Fibroblast of lung (primary cell): ENCODE measurements at regions not wholly inside any gene's neighbourhood (a gene's known extent, or its start where the extent isn't known, plus 50 kb on each side); places are given as distances from the start of the nearest gene placed in this dataset.
A peak's percentile ranks its signal among the peaks of the same experiment; 100 is the strongest.

Experiments
- DNase-seq, 2 donors: peaks; one replicate each; pipeline versions ENCODE4 v3.0.0 to v3.0.0-alpha.2; 2010; ENCODE audit warnings: low read depth in 2 of 2
- H2AFZ ChIP-seq: 2 replicates; pipeline ENCODE4 v1.5.1; 2012; ENCODE audit warnings: low read length, control low read depth, inconsistent platforms
- H3K27ac ChIP-seq: 2 replicates; pipeline ENCODE4 v1.5.1; 2011; ENCODE audit warnings: low read length, control low read depth; ENCODE audit not compliant: insufficient read depth
- H3K27me3 ChIP-seq: 2 replicates; pipeline ENCODE4 v1.5.1; 2011; ENCODE audit warnings: mild to moderate bottlenecking, low read length; ENCODE audit not compliant: control insufficient read depth, insufficient read depth
- H3K36me3 ChIP-seq: 2 replicates; pipeline ENCODE4 v1.5.1; 2011; ENCODE audit warnings: low read length; ENCODE audit not compliant: control insufficient read depth, insufficient read depth
- H3K4me1 ChIP-seq: 2 replicates; pipeline ENCODE4 v1.5.1; 2011; ENCODE audit warnings: low read length; ENCODE audit not compliant: control insufficient read depth, insufficient read depth; ENCODE audit errors: extremely low read depth
- H3K4me2 ChIP-seq: 2 replicates; pipeline ENCODE4 v1.5.1; 2011; ENCODE audit warnings: low read length, control low read depth; ENCODE audit not compliant: insufficient read depth; ENCODE audit errors: extremely low read depth
- H3K4me3 ChIP-seq, 4 experiments: fragments of 200-600 bp in 1 of 4; sonication (generic) in 1 of 4; replicated peaks in 1 of 4; 2 replicates each; pipeline ENCODE4 v1.5.1; 2011 to 2016; ENCODE audit warnings: low read length in 4 of 4, low read depth in 3 of 4, mild to moderate bottlenecking in 3 of 4, control low read depth in 2 of 4, inconsistent platforms in 1 of 4, mixed read lengths in 1 of 4; ENCODE audit not compliant: insufficient read depth in 1 of 4; ENCODE audit errors: control extremely low read depth in 1 of 4
- H3K79me2 ChIP-seq: 2 replicates; pipeline ENCODE4 v1.5.1; 2012; ENCODE audit warnings: mild to moderate bottlenecking, low read length, inconsistent platforms; ENCODE audit not compliant: control insufficient read depth, insufficient read depth
- H3K9ac ChIP-seq: 2 replicates; pipeline ENCODE4 v1.5.1; 2011; ENCODE audit warnings: mild to moderate bottlenecking, low read length, control low read depth; ENCODE audit not compliant: insufficient read depth
- H3K9me3 ChIP-seq: 2 replicates; pipeline ENCODE4 v1.5.1; 2012; ENCODE audit warnings: low read depth, low read length; ENCODE audit not compliant: control insufficient read depth, insufficient read depth
- H4K20me1 ChIP-seq: 2 replicates; pipeline ENCODE4 v1.5.1; 2011; ENCODE audit warnings: low read length; ENCODE audit not compliant: control insufficient read depth, insufficient read depth; ENCODE audit errors: extremely low read depth
- EZH2 ChIP-seq: IDR thresholded peaks from 2 replicates; pipeline ENCODE4 v1.5.1; 2012; ENCODE audit warnings: low read length, control low read depth, mild to moderate bottlenecking; ENCODE audit errors: missing control alignments
- TF ChIP-seq, protein P1 (sequence below), 2 donors: IDR thresholded peaks in 1 of 2; conservative IDR thresholded peaks in 1 of 2; 1 replicate in 1 of 2; 2 replicates in 1 of 2; pipeline ENCODE4 v1.5.1; 2011 to 2012; ENCODE audit warnings: low read length in 2 of 2, control low read depth in 1 of 2, inconsistent platforms in 1 of 2, low read depth in 1 of 2, mild to moderate bottlenecking in 1 of 2

DNA sequence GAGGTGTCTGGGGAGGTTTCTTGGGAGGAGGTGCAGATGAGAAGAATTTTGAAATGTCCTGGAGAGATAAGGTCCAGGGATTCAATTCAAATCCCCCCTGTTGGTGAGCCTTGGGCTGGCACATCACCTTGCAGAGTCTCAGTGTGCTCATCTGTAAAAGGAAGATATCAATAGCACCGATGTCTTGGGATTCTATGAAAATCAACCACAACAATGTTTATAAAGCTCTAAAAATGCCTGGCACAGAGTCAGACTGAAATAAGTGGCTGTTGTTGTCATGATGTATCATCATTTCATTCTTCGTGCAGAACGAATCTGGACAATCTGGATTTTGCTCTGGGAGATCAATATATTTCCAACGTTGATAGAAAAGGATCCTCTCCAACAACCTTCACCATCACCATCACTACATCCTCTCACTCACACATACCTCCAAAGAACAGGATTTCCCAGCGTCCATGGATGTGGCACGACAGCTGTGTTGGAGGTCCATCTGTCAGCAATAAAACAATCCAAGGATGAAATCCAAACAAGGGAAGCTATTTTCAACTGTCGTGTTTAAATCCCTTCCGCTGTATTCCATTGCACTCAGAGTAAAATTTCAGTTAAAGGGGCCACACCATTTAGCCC is 393.7 kb upstream of the DYNLRB2 start:
- no peaks in the 10 kb centered on the region for H3K9me3 ChIP-seq
- TF ChIP-seq, protein P1, sequence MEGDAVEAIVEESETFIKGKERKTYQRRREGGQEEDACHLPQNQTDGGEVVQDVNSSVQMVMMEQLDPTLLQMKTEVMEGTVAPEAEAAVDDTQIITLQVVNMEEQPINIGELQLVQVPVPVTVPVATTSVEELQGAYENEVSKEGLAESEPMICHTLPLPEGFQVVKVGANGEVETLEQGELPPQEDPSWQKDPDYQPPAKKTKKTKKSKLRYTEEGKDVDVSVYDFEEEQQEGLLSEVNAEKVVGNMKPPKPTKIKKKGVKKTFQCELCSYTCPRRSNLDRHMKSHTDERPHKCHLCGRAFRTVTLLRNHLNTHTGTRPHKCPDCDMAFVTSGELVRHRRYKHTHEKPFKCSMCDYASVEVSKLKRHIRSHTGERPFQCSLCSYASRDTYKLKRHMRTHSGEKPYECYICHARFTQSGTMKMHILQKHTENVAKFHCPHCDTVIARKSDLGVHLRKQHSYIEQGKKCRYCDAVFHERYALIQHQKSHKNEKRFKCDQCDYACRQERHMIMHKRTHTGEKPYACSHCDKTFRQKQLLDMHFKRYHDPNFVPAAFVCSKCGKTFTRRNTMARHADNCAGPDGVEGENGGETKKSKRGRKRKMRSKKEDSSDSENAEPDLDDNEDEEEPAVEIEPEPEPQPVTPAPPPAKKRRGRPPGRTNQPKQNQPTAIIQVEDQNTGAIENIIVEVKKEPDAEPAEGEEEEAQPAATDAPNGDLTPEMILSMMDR (conservative IDR thresholded peaks at IDR 0.05 in 1 of 2, IDR thresholded peaks at IDR 0.05 in 1 of 2; ENCODE audit: low read depth in 1 of 2, low read length in 2 of 2): no peak
- no peak for TF ChIP-seq EZH2
- H3K9ac ChIP-seq: no peak overlapping the region
- H3K36me3 ChIP-seq: no peaks in the 10 kb centered on the region
- DNase-seq: peak in 1 of 2 donors; percentile 33
- H2AFZ ChIP-seq: no peak overlapping the region
- H3K79me2 ChIP-seq: no peaks in the 10 kb centered on the region
- H3K4me3 ChIP-seq: no peak overlapping the region
- H3K4me1 ChIP-seq: no peaks in the 10 kb centered on the region
- H3K4me2 ChIP-seq: no peak overlapping the region
- no peaks in the 10 kb centered on the region for H4K20me1 ChIP-seq
- no peaks in the 10 kb centered on the region for H3K27me3 ChIP-seq
- no peak overlapping the region for H3K27ac ChIP-seq

DNA sequence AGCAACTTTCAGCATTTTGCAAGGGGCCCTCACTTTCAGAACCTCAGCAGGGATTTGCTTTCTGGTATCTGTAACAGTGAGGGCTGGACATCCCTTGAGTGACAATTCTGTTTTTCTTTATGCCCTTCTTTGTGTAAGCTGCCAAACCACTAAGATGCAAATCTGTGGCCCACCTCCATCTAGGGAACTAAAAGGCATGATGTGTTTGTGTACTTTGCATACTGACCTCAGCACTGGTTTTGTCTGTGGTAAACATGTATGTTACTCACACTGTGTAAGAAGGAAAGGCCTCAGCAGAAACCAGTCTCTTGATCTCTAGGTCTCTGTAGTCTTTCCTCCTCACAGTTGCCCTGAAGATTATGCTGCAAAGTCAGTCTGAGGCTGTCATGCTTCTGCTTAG is 396.6 kb upstream of the DYNLRB2 start:
- Histone ChIP-seq H2AFZ (no peak overlapping the region), H3K4me3 (no peak overlapping the region), H3K4me2 (no peak overlapping the region), H4K20me1 (no peaks in the 10 kb centered on the region), H3K27me3 (no peaks in the 10 kb centered on the region), H3K9me3 (no peaks in the 10 kb centered on the region), H3K9ac (no peak overlapping the region), H3K36me3 (no peaks in the 10 kb centered on the region), H3K27ac (no peak overlapping the region), H3K79me2 (no peaks in the 10 kb centered on the region), H3K4me1 (no peaks in the 10 kb centered on the region)
- DNase-seq: peak; percentile 29 to 70
- TF ChIP-seq EZH2: no peak
- TF ChIP-seq, protein P1 (conservative IDR thresholded peaks at IDR 0.05 in 1 of 2, IDR thresholded peaks at IDR 0.05 in 1 of 2; ENCODE audit: low read depth in 1 of 2, low read length in 2 of 2): no peak

DNA sequence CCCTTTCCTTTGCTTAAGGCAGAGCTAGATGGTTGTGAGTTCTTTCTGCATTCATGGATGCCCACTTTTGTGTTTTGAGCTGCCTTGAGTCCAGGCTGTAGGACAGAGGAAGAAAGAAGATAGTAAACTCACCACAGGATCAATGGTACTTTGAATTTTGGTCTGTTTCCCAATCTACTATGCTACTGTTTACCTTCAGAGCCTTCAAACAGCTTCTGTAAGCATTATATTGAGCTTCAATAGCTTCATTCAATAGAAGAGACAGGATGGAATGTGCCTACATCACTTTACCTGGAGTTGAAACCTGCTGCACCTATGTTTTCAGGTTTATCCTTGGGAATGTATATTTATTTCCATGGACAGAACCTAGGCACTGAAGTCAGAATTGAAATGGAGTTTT is 397.9 kb upstream of the DYNLRB2 start:
- H4K20me1 ChIP-seq: no peaks in the 10 kb centered on the region
- no peaks in the 10 kb centered on the region for H3K4me1 ChIP-seq
- H3K4me2 ChIP-seq: no peak overlapping the region
- H3K27me3 ChIP-seq: no peaks in the 10 kb centered on the region
- no peaks in the 10 kb centered on the region for H3K79me2 ChIP-seq
- TF ChIP-seq EZH2: no peak
- TF ChIP-seq, protein P1 (conservative IDR thresholded peaks at IDR 0.05 in 1 of 2, IDR thresholded peaks at IDR 0.05 in 1 of 2; ENCODE audit: low read depth in 1 of 2, low read length in 2 of 2): no peak
- H2AFZ ChIP-seq: no peak overlapping the region
- no peaks in the 10 kb centered on the region for H3K36me3 ChIP-seq
- H3K9ac ChIP-seq: no peak overlapping the region
- H3K27ac ChIP-seq: no peak overlapping the region
- no peaks in the 10 kb centered on the region for H3K9me3 ChIP-seq
- H3K4me3 ChIP-seq: no peak overlapping the region
- no peak for DNase-seq
